GM23338 (cell line): ENCODE measurements at regions not wholly inside any gene's neighbourhood (a gene's known extent, or its start where the extent isn't known, plus 50 kb on each side); places are given as distances from the start of the nearest gene placed in this dataset.

Experiments used
- EZH2 ChIP-seq: fragments of 200-600 bp; sonication (generic); IDR thresholded peaks from one replicate; pipeline ENCODE4 v1.8.0; 2017; ENCODE audit warnings: antibody characterized with exemption, mild to moderate bottlenecking, low read depth; ENCODE audit not compliant: unreplicated experiment
- TF ChIP-seq, protein P1 (sequence below), 2 experiments: fragments of 200-600 bp in 1 of 2; sonication (generic) in 1 of 2; conservative IDR thresholded peaks; 2 replicates each; pipeline versions ENCODE4 v1.5.1 to v1.6.1; 2016 to 2017; ENCODE audit warnings: antibody characterized with exemption in 2 of 2, low read depth in 2 of 2, mild to moderate bottlenecking in 2 of 2, moderate library complexity in 1 of 2
- TF ChIP-seq, protein P2 (sequence below): fragments of 250-450 bp; sonication (Bioruptor Pico); IDR thresholded peaks from 2 replicates; pipeline ENCODE4 v1.5.0; 2020; ENCODE audit warnings: mild to moderate bottlenecking, moderate library complexity
- TF ChIP-seq, protein P3 (sequence below): IDR thresholded peaks from 2 replicates; pipeline ENCODE4 v1.6.1; 2016; ENCODE audit warnings: antibody characterized with exemption

DNA sequence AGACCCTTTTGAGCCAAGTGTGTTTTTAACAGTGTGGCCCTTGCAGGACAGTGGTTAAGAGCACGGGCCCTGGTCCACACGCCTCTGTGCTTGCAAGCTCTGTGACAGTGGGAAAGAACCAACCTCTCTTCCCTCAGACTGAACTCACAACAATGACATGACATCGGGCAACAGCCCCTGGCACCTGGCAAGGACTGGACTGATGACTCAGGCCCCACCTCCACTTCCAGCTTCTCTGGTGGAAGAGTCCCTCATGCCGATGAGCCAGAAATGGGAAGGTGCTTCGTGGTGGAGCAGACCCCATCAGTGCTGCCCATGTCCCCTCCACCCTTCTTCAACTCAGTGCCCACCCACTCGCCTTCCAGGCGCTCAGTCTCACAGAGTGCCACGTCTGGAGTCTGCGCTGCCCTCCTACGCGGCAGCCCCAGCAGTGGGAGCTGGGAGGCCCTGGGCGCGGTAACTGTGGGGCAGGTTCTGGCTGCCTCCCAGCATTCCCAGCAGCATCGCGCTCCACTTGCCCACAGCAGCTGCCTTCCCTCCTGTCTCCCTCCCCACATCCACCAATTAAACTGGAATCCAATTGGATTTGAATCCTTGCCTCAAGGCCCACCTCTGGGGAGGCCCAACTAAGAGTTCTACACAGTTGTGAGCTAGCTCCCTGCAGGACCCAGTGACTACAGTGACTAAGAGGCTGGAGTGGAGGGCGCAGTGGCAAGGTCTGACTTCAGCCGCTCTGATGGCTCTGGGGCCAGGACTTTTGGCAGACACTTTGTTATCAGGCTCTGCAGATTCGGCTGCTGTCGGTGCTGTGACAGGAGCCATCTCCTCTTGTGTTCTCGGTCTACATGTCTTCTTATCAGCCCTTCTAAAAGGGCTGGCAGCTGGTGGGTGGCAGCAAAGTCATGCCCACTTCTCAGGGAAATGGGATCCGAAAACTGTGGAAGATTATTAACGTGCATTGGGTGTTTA, 156.8 kb upstream of the MLN start:
- TF ChIP-seq, protein P1, sequence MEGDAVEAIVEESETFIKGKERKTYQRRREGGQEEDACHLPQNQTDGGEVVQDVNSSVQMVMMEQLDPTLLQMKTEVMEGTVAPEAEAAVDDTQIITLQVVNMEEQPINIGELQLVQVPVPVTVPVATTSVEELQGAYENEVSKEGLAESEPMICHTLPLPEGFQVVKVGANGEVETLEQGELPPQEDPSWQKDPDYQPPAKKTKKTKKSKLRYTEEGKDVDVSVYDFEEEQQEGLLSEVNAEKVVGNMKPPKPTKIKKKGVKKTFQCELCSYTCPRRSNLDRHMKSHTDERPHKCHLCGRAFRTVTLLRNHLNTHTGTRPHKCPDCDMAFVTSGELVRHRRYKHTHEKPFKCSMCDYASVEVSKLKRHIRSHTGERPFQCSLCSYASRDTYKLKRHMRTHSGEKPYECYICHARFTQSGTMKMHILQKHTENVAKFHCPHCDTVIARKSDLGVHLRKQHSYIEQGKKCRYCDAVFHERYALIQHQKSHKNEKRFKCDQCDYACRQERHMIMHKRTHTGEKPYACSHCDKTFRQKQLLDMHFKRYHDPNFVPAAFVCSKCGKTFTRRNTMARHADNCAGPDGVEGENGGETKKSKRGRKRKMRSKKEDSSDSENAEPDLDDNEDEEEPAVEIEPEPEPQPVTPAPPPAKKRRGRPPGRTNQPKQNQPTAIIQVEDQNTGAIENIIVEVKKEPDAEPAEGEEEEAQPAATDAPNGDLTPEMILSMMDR (conservative IDR thresholded peaks at IDR 0.05; ENCODE audit: low read depth in 2 of 2) = no peak
- TF ChIP-seq, protein P2, sequence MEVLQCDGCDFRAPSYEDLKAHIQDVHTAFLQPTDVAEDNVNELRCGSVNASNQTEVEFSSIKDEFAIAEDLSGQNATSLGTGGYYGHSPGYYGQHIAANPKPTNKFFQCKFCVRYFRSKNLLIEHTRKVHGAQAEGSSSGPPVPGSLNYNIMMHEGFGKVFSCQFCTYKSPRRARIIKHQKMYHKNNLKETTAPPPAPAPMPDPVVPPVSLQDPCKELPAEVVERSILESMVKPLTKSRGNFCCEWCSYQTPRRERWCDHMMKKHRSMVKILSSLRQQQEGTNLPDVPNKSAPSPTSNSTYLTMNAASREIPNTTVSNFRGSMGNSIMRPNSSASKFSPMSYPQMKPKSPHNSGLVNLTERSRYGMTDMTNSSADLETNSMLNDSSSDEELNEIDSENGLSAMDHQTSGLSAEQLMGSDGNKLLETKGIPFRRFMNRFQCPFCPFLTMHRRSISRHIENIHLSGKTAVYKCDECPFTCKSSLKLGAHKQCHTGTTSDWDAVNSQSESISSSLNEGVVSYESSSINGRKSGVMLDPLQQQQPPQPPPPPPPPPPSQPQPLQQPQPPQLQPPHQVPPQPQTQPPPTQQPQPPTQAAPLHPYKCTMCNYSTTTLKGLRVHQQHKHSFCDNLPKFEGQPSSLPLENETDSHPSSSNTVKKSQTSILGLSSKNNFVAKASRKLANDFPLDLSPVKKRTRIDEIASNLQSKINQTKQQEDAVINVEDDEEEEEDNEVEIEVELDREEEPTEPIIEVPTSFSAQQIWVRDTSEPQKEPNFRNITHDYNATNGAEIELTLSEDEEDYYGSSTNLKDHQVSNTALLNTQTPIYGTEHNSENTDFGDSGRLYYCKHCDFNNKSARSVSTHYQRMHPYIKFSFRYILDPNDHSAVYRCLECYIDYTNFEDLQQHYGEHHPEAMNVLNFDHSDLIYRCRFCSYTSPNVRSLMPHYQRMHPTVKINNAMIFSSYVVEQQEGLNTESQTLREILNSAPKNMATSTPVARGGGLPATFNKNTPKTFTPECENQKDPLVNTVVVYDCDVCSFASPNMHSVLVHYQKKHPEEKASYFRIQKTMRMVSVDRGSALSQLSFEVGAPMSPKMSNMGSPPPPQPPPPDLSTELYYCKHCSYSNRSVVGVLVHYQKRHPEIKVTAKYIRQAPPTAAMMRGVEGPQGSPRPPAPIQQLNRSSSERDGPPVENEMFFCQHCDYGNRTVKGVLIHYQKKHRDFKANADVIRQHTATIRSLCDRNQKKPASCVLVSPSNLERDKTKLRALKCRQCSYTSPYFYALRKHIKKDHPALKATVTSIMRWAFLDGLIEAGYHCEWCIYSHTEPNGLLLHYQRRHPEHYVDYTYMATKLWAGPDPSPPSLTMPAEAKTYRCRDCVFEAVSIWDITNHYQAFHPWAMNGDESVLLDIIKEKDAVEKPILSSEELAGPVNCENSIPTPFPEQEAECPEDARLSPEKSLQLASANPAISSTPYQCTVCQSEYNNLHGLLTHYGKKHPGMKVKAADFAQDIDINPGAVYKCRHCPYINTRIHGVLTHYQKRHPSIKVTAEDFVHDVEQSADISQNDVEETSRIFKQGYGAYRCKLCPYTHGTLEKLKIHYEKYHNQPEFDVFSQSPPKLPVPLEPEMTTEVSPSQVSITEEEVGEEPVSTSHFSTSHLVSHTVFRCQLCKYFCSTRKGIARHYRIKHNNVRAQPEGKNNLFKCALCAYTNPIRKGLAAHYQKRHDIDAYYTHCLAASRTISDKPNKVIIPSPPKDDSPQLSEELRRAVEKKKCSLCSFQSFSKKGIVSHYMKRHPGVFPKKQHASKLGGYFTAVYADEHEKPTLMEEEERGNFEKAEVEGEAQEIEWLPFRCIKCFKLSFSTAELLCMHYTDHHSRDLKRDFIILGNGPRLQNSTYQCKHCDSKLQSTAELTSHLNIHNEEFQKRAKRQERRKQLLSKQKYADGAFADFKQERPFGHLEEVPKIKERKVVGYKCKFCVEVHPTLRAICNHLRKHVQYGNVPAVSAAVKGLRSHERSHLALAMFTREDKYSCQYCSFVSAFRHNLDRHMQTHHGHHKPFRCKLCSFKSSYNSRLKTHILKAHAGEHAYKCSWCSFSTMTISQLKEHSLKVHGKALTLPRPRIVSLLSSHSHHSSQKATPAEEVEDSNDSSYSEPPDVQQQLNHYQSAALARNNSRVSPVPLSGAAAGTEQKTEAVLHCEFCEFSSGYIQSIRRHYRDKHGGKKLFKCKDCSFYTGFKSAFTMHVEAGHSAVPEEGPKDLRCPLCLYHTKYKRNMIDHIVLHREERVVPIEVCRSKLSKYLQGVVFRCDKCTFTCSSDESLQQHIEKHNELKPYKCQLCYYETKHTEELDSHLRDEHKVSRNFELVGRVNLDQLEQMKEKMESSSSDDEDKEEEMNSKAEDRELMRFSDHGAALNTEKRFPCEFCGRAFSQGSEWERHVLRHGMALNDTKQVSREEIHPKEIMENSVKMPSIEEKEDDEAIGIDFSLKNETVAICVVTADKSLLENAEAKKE (CRISPR knock-in tag) = no peak
- no peak for TF ChIP-seq EZH2
- TF ChIP-seq, protein P3, sequence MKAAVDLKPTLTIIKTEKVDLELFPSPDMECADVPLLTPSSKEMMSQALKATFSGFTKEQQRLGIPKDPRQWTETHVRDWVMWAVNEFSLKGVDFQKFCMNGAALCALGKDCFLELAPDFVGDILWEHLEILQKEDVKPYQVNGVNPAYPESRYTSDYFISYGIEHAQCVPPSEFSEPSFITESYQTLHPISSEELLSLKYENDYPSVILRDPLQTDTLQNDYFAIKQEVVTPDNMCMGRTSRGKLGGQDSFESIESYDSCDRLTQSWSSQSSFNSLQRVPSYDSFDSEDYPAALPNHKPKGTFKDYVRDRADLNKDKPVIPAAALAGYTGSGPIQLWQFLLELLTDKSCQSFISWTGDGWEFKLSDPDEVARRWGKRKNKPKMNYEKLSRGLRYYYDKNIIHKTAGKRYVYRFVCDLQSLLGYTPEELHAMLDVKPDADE = no peak
